Coronary artery (tissue), 2 donors: ENCODE measurements at regions not wholly inside any gene's neighbourhood (a gene's known extent, or its start where the extent isn't known, plus 50 kb on each side); places are given as distances from the start of the nearest gene placed in this dataset.

ENCODE experiments used
- DNase-seq: peaks from one replicate; pipeline ENCODE4 v3.0.0-alpha.2; 2017; ENCODE audit warnings: low spot score
- H3K27ac ChIP-seq, 2 donors: fragments of 200-600 bp; sonication (generic); one replicate each; pipeline ENCODE4 v1.5.1; 2016 to 2019
- H3K4me3 ChIP-seq: fragments of 200-600 bp; sonication (generic); 2 replicates; pipeline ENCODE4 v1.5.1; 2016; ENCODE audit warnings: mild to moderate bottlenecking, moderate library complexity
- CTCF ChIP-seq: fragments of 200-600 bp; sonication (generic); IDR thresholded peaks from one replicate; pipeline ENCODE4 v1.5.1; 2019; ENCODE audit warnings: antibody characterized with exemption

- H3K4me3 ChIP-seq = no peak overlapping the region
- no peak overlapping the region for H3K27ac ChIP-seq
- no peak for TF ChIP-seq CTCF
- no peak for DNase-seq
Measured at GRCh38 chrX:150161193-150161592, 201.9 kb upstream of the MAMLD1 start.

- DNase-seq = no peak
- no peak for TF ChIP-seq CTCF
- Histone ChIP-seq H3K27ac (no peak overlapping the region), H3K4me3 (no peak overlapping the region)
Measured at GRCh38 chrX:150162141-150162540, 201.0 kb upstream of the MAMLD1 start.

DNA sequence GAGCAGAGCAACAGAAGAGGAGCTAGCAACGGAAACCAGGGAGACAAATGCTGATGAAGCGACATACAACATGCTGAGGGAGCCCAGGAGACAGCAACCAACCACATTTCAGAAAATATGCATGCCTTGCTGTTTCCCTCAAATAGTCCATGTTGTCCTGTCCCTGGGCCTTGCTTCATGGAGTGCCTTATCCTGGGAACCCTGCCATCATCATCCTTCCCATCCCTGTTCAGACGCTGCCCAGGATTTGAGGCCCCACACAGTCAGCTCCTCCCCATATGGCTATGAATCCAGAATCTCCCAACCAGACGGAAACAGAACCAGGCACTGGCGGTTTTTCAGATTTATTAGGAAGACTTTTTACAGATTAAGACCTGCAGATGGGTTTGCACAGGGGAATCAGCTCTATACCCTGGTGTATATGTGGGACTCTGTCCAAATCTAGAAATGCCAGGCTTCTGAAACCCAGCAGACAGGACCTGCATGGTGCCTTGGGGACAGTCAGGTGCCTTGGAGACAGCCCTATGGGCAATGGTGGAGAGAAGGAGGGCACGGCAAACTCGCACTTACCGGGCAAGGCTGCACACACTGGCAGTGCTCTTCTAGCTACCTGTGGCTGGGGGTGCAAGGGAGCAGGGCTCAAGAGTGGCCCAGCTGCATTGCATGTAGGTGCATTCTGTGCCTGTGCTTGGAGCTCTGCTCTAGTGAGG lies 199.7 kb upstream of the MAMLD1 start:
- DNase-seq = no peak
- TF ChIP-seq CTCF = no peak
- H3K27ac ChIP-seq = no peak overlapping the region
- H3K4me3 ChIP-seq = no peak overlapping the region

GRCh38 chrX:150163956-150164726 lies 199.0 kb upstream of the MAMLD1 start:
- no peak for TF ChIP-seq CTCF
- no peak overlapping the region for H3K27ac ChIP-seq
- H3K4me3 ChIP-seq = no peak overlapping the region
- DNase-seq = no peak

DNA sequence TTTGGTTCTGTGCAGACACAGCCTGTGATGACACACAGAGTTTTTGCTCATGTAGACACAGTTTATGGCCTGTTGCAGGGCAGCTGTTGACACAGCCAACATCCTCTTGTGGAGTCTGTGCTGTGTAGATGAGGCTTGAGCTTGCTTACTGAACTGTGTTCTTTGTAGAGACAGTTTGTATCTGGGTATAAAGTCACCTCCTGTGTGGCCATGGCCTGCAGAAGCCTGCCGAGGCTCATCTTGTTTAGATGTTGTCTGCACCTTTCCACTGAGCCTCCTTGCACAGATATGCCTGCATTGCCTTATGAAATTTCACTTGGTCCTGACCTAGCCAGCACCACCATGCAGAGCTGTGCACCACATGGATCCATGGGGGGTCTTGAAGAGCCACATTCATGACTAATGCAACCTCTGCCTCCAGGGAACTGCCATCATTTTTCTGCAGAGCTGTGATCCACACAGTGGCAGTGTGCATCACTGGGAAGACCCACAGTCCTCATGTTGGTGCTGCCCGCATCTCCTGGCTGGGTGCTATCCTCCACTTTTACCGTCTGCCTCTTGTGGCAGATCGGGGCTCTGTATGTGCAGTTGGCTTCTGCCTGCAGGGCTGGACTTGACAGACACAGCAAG lies 198.0 kb upstream of the MAMLD1 start:
- no peak for DNase-seq
- no peak for TF ChIP-seq CTCF
- H3K4me3 ChIP-seq = no peak overlapping the region
- no peak overlapping the region for H3K27ac ChIP-seq

GRCh38 chrX:150165776-150166610 lies 197.1 kb upstream of the MAMLD1 start:
- TF ChIP-seq CTCF = no peak
- no peak for DNase-seq
- no peak overlapping the region for H3K27ac ChIP-seq
- H3K4me3 ChIP-seq = no peak overlapping the region
